ENCODE measurements at regions not wholly inside any gene's neighbourhood (a gene's known extent, or its start where the extent isn't known, plus 50 kb on each side); places are given as distances from the start of the nearest gene placed in this dataset.
"Not testable (repeated sequence)": the region's sequence is repeated elsewhere in the genome, so short reads cannot be mapped to it uniquely, and the experiment has no call there.

- no peak for DNase-seq
Measured at GRCh38 chr1:79531790-79532189, 525.3 kb upstream of the ADGRL4 start.

DNA sequence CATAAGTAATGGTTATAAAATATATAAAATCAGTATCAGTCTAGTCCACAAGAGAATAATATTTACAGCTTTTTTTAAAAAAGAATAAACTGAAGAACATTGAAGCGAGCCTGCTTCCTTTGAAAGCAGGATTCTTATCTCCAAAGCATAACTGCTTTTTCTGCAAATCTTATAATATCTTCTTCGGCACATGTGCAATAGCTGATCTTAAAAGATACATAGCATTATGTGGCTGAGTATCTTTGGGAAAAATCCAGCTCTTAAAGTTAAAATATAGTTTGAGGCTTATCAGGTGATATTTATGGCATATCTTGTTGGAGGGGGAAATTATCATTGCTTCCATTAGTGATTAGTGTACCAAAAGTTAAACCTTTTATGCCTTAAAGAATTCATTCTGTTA is 523.9 kb upstream of the ADGRL4 start:
- DNase-seq: no peak

- no peak for DNase-seq
Measured at GRCh38 chr1:79530055-79530454, 523.5 kb upstream of the ADGRL4 start.

DNA sequence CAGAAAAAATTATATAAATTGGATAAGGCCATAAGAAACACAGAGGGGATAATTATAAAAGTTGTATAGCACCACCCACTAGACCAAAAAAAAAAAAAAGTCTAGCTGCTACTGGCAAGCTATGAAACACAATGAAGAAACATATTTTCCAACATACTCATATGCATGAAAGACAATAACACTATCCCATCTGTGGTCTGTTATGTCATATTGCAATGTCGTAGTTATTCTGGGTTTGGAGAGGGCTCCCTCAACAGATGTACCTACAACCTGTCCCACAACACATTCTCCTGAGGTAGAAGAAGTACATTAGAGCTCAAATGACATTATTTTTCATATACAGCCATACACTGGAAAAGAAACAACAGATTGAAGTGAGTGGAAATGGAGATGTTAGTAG is 517.6 kb upstream of the ADGRL4 start:
- no peak for DNase-seq

GRCh38 chr1:79519084-79519760 is 512.7 kb upstream of the ADGRL4 start:
- no peak for DNase-seq

GRCh38 chr1:79517470-79518224 is 511.1 kb upstream of the ADGRL4 start:
- no peak for DNase-seq

GRCh38 chr1:79507770-79508169 is 501.2 kb upstream of the ADGRL4 start:
- DNase-seq: no peak

DNA sequence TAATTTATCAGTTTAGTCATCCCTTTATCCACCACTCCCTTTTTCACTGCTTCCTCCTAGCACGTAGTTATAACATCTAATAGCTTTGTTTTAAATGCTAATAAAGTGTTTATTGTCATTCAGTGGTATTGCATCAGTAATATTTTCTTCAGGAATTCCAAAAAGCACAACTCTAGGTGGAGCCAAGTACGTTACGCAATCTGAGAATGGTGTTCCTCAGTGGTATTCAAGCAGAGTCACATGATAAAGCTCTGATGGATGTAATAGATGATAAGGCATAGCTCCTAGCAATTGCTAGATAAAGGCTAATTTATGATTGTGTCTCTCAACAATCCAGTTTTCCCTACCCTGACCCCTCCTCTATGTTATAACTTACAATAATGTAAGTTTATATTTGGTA is 494.6 kb upstream of the ADGRL4 start:
- no peak for DNase-seq

GRCh38 chr1:79499541-79499940 is 493.0 kb upstream of the ADGRL4 start:
- DNase-seq: no peak

GRCh38 chr1:79497193-79497773 is 490.8 kb upstream of the ADGRL4 start:
- peak; percentile 5 to 8 for DNase-seq

DNA sequence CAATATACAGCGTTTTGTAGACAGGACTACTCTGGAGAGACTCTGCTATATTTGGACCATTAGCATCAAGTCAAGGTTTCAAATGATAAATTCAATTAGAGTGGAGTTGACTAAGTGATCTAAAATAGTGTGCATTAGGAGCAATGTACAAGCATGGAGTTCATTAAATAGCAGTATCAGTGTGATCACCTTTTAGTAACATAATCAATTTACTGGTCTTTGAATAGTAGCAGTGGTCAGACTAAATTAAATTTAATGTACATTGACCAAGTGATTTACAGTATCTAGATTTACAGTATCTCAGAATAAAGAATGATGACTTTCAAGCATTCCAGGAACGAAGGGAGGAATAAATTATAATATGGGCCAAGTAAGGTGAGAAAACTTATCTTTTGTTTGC is 489.6 kb upstream of the ADGRL4 start:
- no peak for DNase-seq

DNA sequence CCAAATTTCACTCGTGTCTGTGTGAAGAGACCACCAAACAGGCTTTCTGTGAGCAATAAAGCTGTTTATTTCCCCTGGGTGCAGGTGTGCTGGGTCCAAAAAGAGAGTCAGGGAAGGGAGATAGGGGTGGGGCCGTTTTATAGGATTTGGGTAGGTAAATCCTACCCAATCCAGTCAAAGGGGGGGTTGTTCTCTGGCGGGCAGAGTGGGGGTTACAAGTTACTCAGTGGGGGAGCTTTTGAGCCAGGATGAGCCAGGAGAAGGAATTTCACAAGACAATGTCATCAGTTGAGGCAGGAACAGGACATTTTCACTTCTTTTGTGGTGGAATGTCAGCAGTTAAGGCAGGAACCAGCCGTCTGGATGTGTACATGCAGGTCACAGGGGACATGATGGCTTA is 487.2 kb upstream of the ADGRL4 start:
- not testable (repeated sequence) for DNase-seq

GRCh38 chr1:79488572-79489121 is 482.1 kb upstream of the ADGRL4 start:
- not testable (repeated sequence) for DNase-seq

DNA sequence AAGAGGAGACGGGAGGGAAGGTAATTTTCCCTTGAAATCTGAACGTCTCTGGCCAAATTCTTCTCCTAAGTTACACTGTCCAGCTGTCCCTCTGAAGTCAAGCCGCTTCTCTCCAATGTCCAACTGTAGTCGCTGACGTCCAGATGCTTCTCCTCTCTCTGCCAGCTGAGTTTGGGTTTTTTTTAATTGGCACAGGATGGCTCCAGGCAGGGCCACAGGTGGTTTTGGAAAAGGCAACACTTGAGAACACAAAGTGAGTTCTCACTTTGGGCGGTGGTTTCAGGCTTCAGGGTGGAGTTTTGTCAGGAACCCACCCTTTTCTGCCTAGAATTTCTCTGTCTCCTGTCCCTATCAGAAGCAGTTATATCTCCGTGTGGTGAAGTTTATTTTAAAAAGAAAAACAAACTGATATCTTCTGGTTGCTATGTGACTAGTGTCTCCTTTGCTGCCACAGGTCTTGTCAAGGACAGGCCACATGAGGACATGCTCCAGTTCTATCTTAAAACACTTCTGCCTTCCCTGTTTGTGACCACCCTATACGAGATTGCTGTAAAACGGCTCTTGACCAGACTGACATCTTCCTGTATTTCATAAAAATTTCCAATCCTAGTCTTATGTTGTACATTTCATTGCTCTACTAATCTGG is 472.3 kb upstream of the ADGRL4 start:
- DNase-seq: no peak

- no peak for DNase-seq
Measured at GRCh38 chr1:79478160-79478559, 471.6 kb upstream of the ADGRL4 start.

DNA sequence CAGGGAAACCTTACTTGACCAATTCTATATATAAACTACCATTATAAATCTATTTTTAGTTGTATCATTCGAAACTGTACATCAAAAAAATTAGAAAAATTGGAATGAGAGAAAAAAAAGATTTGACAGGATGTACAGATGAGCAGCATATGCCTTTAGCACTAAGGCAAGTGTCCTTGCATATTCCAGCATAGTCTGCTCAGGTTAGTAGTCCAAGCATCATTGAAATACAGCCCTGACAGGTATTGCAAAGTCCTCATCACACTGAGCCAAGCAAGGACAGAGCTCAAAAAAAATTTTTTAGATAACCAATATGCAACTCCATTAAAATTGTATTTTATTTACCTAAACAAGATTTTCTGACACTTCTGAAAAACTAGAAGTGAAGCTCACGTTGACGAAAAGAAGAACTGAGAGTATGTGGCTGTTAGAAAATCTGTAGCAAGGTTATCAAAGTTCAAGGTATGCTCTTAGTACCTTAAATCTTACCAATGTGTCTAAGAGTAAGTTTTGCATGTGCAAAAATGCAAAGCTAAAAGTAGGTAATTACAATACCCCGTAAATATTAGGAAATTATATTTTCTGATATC is 465.6 kb upstream of the ADGRL4 start:
- no peak for DNase-seq

DNA sequence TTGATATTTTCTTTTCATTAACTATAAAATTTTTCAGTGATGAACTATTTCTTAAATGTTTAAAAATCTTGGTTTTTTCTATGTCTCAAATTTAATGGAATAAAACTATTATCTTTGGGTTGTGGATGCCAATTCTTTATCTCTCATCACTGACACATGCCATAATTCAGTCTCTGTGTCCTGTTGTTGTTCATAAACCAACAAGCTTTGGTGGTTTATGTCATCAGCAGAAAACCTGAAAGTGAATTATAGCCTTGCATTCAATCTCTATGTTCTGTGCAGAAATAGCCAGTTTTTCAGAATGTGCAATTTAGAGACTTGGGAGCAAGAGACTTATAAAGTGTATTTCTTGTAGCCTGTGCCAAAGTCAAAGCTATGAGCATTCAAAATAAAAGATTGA is 462.6 kb upstream of the ADGRL4 start:
- DNase-seq: no peak

- no peak for DNase-seq
Measured at GRCh38 chr1:79460773-79461436, 454.4 kb upstream of the ADGRL4 start.

- DNase-seq: no peak
Measured at GRCh38 chr1:79457562-79458224, 451.2 kb upstream of the ADGRL4 start.

GRCh38 chr1:79448426-79448825 is 441.9 kb upstream of the ADGRL4 start:
- DNase-seq: no peak

- DNase-seq: no peak
Measured at GRCh38 chr1:79441238-79441637, 434.7 kb upstream of the ADGRL4 start.

Data from right lung (tissue), 2 donors.